ENCODE measurements at regions not wholly inside any gene's neighbourhood (a gene's known extent, or its start where the extent isn't known, plus 50 kb on each side); places are given as distances from the start of the nearest gene placed in this dataset.

- DNase-seq (ENCODE audit: low read depth) (no peak), FAIRE-seq (no peak)
- Mint-ChIP-seq H3K27ac (ENCODE audit: unreplicated experiment) (no peak overlapping the region), H3K4me1 (ENCODE audit: low read depth, unreplicated experiment) (peaks cover 3% of the 10 kb centered on the region), H3K9me3 (ENCODE audit: unreplicated experiment) (no peaks in the 10 kb centered on the region), H3K4me3 (ENCODE audit: unreplicated experiment) (no peak overlapping the region), H3K27me3 (ENCODE audit: low read depth, unreplicated experiment) (no peaks in the 10 kb centered on the region), H3K36me3 (ENCODE audit: low read depth, unreplicated experiment) (no peaks in the 10 kb centered on the region)
- H3K9me3 ChIP-seq (ENCODE audit: insufficient read depth, low read depth, low read length): no peaks in the 10 kb centered on the region
- no peak overlapping the region for H2AFZ ChIP-seq (ENCODE audit: low read depth, low read length)
- TF ChIP-seq CTCF (IDR thresholded peaks at IDR 0.05; ENCODE audit: insufficient read depth, low read depth, low read length): no peak
- no peak for TF ChIP-seq EZH2 (IDR thresholded peaks at IDR 0.05; ENCODE audit: insufficient read depth, low read length)
- no peak overlapping the region for H3K4me3 ChIP-seq (ENCODE audit: insufficient read depth, low read depth, low read length)
- no peaks in the 10 kb centered on the region for H3K4me1 ChIP-seq (ENCODE audit: insufficient read depth, low read length)
- no peaks in the 10 kb centered on the region for H4K20me1 ChIP-seq (ENCODE audit: insufficient read depth, low read length)
- no peak overlapping the region for H3K9ac ChIP-seq (ENCODE audit: low read length)
- H3K27me3 ChIP-seq (ENCODE audit: insufficient read depth, low read length): no peaks in the 10 kb centered on the region
- H3K79me2 ChIP-seq (ENCODE audit: insufficient read depth, low read length): no peaks in the 10 kb centered on the region
- no peaks in the 10 kb centered on the region for H3K36me3 ChIP-seq (ENCODE audit: insufficient read depth, low read length)
- no peak overlapping the region for H3K4me2 ChIP-seq (ENCODE audit: low read length)
- no peak overlapping the region for H3K27ac ChIP-seq (ENCODE audit: low read depth, low read length)
These were observed 163.8 kb downstream of the ZIC1 start for GRCh38 chr3:147572970-147573340.

GRCh38 chr3:147574621-147575020 lies 165.5 kb downstream of the ZIC1 start:
- Histone ChIP-seq H3K27ac (ENCODE audit: low read depth, low read length) (no peak overlapping the region), H3K9ac (ENCODE audit: low read length) (no peak overlapping the region), H4K20me1 (ENCODE audit: insufficient read depth, low read length) (no peaks in the 10 kb centered on the region), H3K4me2 (ENCODE audit: low read length) (no peak overlapping the region), H3K27me3 (ENCODE audit: insufficient read depth, low read length) (no peaks in the 10 kb centered on the region), H3K4me3 (ENCODE audit: insufficient read depth, low read depth, low read length) (no peak overlapping the region), H3K79me2 (ENCODE audit: insufficient read depth, low read length) (no peaks in the 10 kb centered on the region), H2AFZ (ENCODE audit: low read depth, low read length) (no peak overlapping the region), H3K36me3 (ENCODE audit: insufficient read depth, low read length) (no peaks in the 10 kb centered on the region), H3K4me1 (ENCODE audit: insufficient read depth, low read length) (no peaks in the 10 kb centered on the region), H3K9me3 (ENCODE audit: insufficient read depth, low read depth, low read length) (no peaks in the 10 kb centered on the region)
- H3K36me3 Mint-ChIP-seq (ENCODE audit: low read depth, unreplicated experiment): no peaks in the 10 kb centered on the region
- H3K9me3 Mint-ChIP-seq (ENCODE audit: unreplicated experiment): no peaks in the 10 kb centered on the region
- peak; percentile 26 for FAIRE-seq
- H3K4me1 Mint-ChIP-seq (ENCODE audit: low read depth, unreplicated experiment): peaks cover 3% of the 10 kb centered on the region
- H3K4me3 Mint-ChIP-seq (ENCODE audit: unreplicated experiment): no peak overlapping the region
- H3K27me3 Mint-ChIP-seq (ENCODE audit: low read depth, unreplicated experiment): no peaks in the 10 kb centered on the region
- no peak overlapping the region for H3K27ac Mint-ChIP-seq (ENCODE audit: unreplicated experiment)
- no peak for DNase-seq (ENCODE audit: low read depth)
- TF ChIP-seq CTCF (IDR thresholded peaks at IDR 0.05; ENCODE audit: insufficient read depth, low read depth, low read length): no peak
- TF ChIP-seq EZH2 (IDR thresholded peaks at IDR 0.05; ENCODE audit: insufficient read depth, low read length): no peak

GRCh38 chr3:147575391-147575790 lies 166.2 kb downstream of the ZIC1 start:
- Histone ChIP-seq H3K4me1 (ENCODE audit: insufficient read depth, low read length) (no peaks in the 10 kb centered on the region), H3K36me3 (ENCODE audit: insufficient read depth, low read length) (no peaks in the 10 kb centered on the region), H3K27me3 (ENCODE audit: insufficient read depth, low read length) (no peaks in the 10 kb centered on the region), H3K9ac (ENCODE audit: low read length) (no peak overlapping the region), H3K27ac (ENCODE audit: low read depth, low read length) (no peak overlapping the region), H3K79me2 (ENCODE audit: insufficient read depth, low read length) (no peaks in the 10 kb centered on the region), H3K4me2 (ENCODE audit: low read length) (no peak overlapping the region), H3K9me3 (ENCODE audit: insufficient read depth, low read depth, low read length) (no peaks in the 10 kb centered on the region), H4K20me1 (ENCODE audit: insufficient read depth, low read length) (no peaks in the 10 kb centered on the region), H3K4me3 (ENCODE audit: insufficient read depth, low read depth, low read length) (no peak overlapping the region), H2AFZ (ENCODE audit: low read depth, low read length) (no peak overlapping the region)
- TF ChIP-seq EZH2 (IDR thresholded peaks at IDR 0.05; ENCODE audit: insufficient read depth, low read length) (no peak), CTCF (IDR thresholded peaks at IDR 0.05; ENCODE audit: insufficient read depth, low read depth, low read length) (no peak)
- Mint-ChIP-seq H3K4me3 (ENCODE audit: unreplicated experiment) (no peak overlapping the region), H3K4me1 (ENCODE audit: low read depth, unreplicated experiment) (peaks cover 3% of the 10 kb centered on the region), H3K27ac (ENCODE audit: unreplicated experiment) (no peak overlapping the region), H3K36me3 (ENCODE audit: low read depth, unreplicated experiment) (no peaks in the 10 kb centered on the region), H3K27me3 (ENCODE audit: low read depth, unreplicated experiment) (no peaks in the 10 kb centered on the region), H3K9me3 (ENCODE audit: unreplicated experiment) (no peaks in the 10 kb centered on the region)
- DNase-seq (ENCODE audit: low read depth) (no peak), FAIRE-seq (no peak)
